IMR-90 (cell line): ENCODE measurements at regions not wholly inside any gene's neighbourhood (a gene's known extent, or its start where the extent isn't known, plus 50 kb on each side); places are given as distances from the start of the nearest gene placed in this dataset.

ENCODE experiments used
- CEBPB ChIP-seq: IDR thresholded peaks from 2 replicates; pipeline ENCODE4 v1.6.1; 2012; ENCODE audit warnings: low read depth, low read length, improper control_type of control experiment
- CTCF ChIP-seq: conservative IDR thresholded peaks from 2 replicates; pipeline ENCODE4 v1.5.1; 2012; ENCODE audit warnings: mild to moderate bottlenecking, low read depth, low read length, improper control_type of control experiment
- MAFK ChIP-seq: IDR thresholded peaks from 2 replicates; pipeline ENCODE4 v1.6.1; 2012; ENCODE audit warnings: low read depth, low read length, improper control_type of control experiment
- MAZ ChIP-seq: IDR thresholded peaks from 2 replicates; pipeline ENCODE4 v1.6.1; 2012; ENCODE audit warnings: low read depth, mild to moderate bottlenecking, low read length, improper control_type of control experiment, moderate library complexity, borderline replicate concordance
- POLR2A ChIP-seq: IDR thresholded peaks from 2 replicates; pipeline ENCODE4 v1.6.1; 2012; ENCODE audit warnings: mild to moderate bottlenecking, low read depth, low read length
- RCOR1 ChIP-seq: IDR thresholded peaks from 2 replicates; pipeline ENCODE4 v1.6.1; 2012; ENCODE audit warnings: mild to moderate bottlenecking, low read length, improper control_type of control experiment; ENCODE audit not compliant: insufficient replicate concordance
- RFX5 ChIP-seq: IDR thresholded peaks from 2 replicates; pipeline ENCODE4 v1.8.0; 2012; ENCODE audit warnings: low read depth, mild to moderate bottlenecking, low read length, moderate library complexity

DNA sequence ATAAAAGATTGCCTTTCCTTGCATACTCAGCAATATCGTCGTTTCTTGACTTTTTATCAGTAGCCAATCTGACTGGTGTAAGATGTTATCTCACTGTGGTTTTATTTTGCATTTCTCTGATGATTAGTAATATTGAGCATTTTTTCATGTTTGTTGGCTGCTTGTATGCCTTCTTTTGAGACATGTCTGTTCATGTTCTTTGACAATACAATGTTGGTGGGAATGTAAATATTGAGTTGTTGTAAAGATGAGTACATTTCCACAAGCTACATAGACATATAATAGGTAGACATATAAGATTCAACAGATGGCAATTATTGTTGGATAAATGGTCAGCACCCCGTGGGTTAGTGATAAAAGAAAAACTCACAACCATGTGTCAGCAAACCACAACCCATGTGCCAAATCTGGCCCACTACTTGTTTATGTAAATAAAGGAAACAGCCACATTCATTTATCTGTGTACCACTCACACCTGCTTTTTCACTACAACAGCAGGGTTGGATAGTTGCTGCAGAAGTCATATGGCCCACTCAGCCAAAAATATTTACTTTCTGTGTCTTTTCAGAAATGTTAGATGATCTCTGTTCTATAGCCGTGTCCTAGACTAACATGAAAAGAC, 153.1 kb upstream of the VCX start:
- TF ChIP-seq MAZ: no peak
- no peak for TF ChIP-seq CTCF
- TF ChIP-seq CEBPB: no peak
- no peak for TF ChIP-seq MAFK
- TF ChIP-seq RCOR1: no peak
- no peak for TF ChIP-seq POLR2A
- TF ChIP-seq RFX5: no peak
